Neutrophil (primary cell): ENCODE measurements at regions not wholly inside any gene's neighbourhood (a gene's known extent, or its start where the extent isn't known, plus 50 kb on each side); places are given as distances from the start of the nearest gene placed in this dataset.

Experiments used
- H3K27ac ChIP-seq: fragments of 200-600 bp; sonication (generic); 2 replicates; pipeline ENCODE4 v1.5.1; 2016; ENCODE audit warnings: mild to moderate bottlenecking, moderate library complexity
- H3K27me3 ChIP-seq: fragments of 200-600 bp; sonication (generic); 2 replicates; pipeline ENCODE4 v1.6.0; 2016; ENCODE audit warnings: mild to moderate bottlenecking
- H3K36me3 ChIP-seq: fragments of 200-600 bp; sonication (generic); 2 replicates; pipeline ENCODE4 v1.5.1; 2017
- H3K4me1 ChIP-seq, 2 experiments: fragments of 200-600 bp in 1 of 2; sonication (generic) in 1 of 2; 1 replicate in 1 of 2; 2 replicates in 1 of 2; pipeline versions ENCODE4 v1.5.1 to v1.6.1; 2013 to 2016; ENCODE audit warnings: low read depth in 1 of 2, low read length in 1 of 2, mild to moderate bottlenecking in 1 of 2, moderate library complexity in 1 of 2; ENCODE audit not compliant: control insufficient read depth in 1 of 2, insufficient read depth in 1 of 2
- H3K4me3 ChIP-seq, 2 experiments: fragments of 200-600 bp in 1 of 2; sonication (generic) in 1 of 2; 1 replicate in 1 of 2; 2 replicates in 1 of 2; pipeline ENCODE4 v1.5.1; 2013 to 2016; ENCODE audit warnings: low read depth in 1 of 2, low read length in 1 of 2, mild to moderate bottlenecking in 1 of 2, moderate library complexity in 1 of 2
- H3K9me3 ChIP-seq: fragments of 200-600 bp; sonication (generic); 2 replicates; pipeline ENCODE4 v1.5.1; 2016
- CTCF ChIP-seq: fragments of 200-600 bp; sonication (generic); IDR thresholded peaks from 2 replicates; pipeline ENCODE4 v1.5.1; 2016; ENCODE audit warnings: antibody characterized with exemption

GRCh38 chr4:74675673-74676279, 118.5 kb downstream of the BTC start:
- peaks cover 4 to 5% of the 10 kb centered on the region in 2 experiments for H3K4me1 ChIP-seq
- no peak overlapping the region for H3K4me3 ChIP-seq
- TF ChIP-seq CTCF, result no peak
- H3K36me3 ChIP-seq, result no peaks in the 10 kb centered on the region
- no peaks in the 10 kb centered on the region for H3K9me3 ChIP-seq
- no peaks in the 10 kb centered on the region for H3K27me3 ChIP-seq
- no peak overlapping the region for H3K27ac ChIP-seq

- Histone ChIP-seq H3K27me3 (no peaks in the 10 kb centered on the region), H3K9me3 (no peaks in the 10 kb centered on the region), H3K4me3 (no peak overlapping the region), H3K27ac (no peak overlapping the region), H3K4me1 (no peaks in the 10 kb centered on the region), H3K36me3 (no peaks in the 10 kb centered on the region)
- no peak for TF ChIP-seq CTCF
These were observed 111.6 kb downstream of the BTC start for GRCh38 chr4:74682567-74683359.

DNA sequence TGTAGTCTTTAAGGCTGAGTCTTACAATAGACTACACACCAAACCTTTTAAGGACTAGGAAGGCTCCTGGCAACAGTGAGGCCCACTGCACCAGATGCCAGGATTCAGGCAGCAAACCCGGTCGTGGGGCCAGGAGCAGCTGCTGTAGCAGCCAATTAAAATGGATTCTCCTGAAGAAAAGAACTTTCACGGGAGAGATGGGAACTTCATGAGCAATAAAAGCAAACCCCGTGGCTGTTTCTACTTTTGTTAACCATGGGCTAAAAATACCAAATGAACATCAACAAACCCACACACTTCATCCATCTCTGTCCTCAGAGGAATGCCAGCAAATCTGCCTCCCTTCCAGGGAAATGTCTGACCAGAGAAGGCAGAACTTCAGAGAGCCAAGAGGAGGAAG, 101.4 kb downstream of the BTC start:
- Histone ChIP-seq H3K4me3 (no peak overlapping the region), H3K4me1 (no peaks in the 10 kb centered on the region), H3K27me3 (no peaks in the 10 kb centered on the region), H3K27ac (no peak overlapping the region), H3K36me3 (no peaks in the 10 kb centered on the region), H3K9me3 (no peaks in the 10 kb centered on the region)
- no peak for TF ChIP-seq CTCF
